Psoas muscle (tissue), 7 donors: ENCODE measurements at regions not wholly inside any gene's neighbourhood (a gene's known extent, or its start where the extent isn't known, plus 50 kb on each side); places are given as distances from the start of the nearest gene placed in this dataset.

ENCODE experiments used
- ATAC-seq, 4 donors: fragments of 200-7000 bp; cut with Tn5 transposase; one replicate each; pipeline ENCODE4 v1.9.1; 2020; ENCODE audit warnings: moderate library complexity in 3 of 4, mild to moderate bottlenecking in 2 of 4
- DNase-seq, 2 donors: peaks; one replicate each; pipeline ENCODE4 v3.0.0-alpha.2; 2020
- H3K27ac ChIP-seq: fragments of 200-600 bp; one replicate; pipeline ENCODE4 v1.8.0; 2022
- H3K27me3 ChIP-seq, 3 donors: fragments of 200-600 bp in 1 of 3; one replicate each; pipeline versions ENCODE4 v1.6.1 to v1.8.0; 2013 to 2022; ENCODE audit warnings: low read length in 2 of 3, mild to moderate bottlenecking in 2 of 3, moderate library complexity in 1 of 3; ENCODE audit not compliant: insufficient read depth in 3 of 3
- H3K36me3 ChIP-seq, 2 donors: fragments of 200-600 bp in 1 of 2; one replicate each; pipeline versions ENCODE4 v1.6.1 to v1.8.0; 2013 to 2022; ENCODE audit warnings: low read depth in 1 of 2, mild to moderate bottlenecking in 1 of 2, moderate library complexity in 1 of 2; ENCODE audit not compliant: insufficient read depth in 1 of 2
- H3K4me1 ChIP-seq: fragments of 200-600 bp; one replicate; pipeline ENCODE4 v1.8.0; 2022
- H3K4me3 ChIP-seq: fragments of 200-600 bp; one replicate; pipeline ENCODE4 v1.8.0; 2022; ENCODE audit warnings: mild to moderate bottlenecking
- H3K9me3 ChIP-seq: fragments of 200-600 bp; one replicate; pipeline ENCODE4 v1.8.0; 2022
- WGBS, 3 donors: extraction: QIAGEN DNeasy Blood & Tissue Kit; methylation state at CpG; one replicate each; pipeline versions ENCODE4 v1.1.6 to v1.1.7; 2013; 5-methylcytosine and 5-hydroxymethylcytosine counted together
- intact Hi-C, 2 donors: fragments of 100-400 bp; cut with DNase I; formaldehyde crosslinking; loops; one replicate each; pipeline versions ENCODE4 v1.11.0 to v1.14.2; 2022
- TF ChIP-seq, protein P1 (sequence below): fragments of 200-600 bp; IDR thresholded peaks from one replicate; pipeline ENCODE4 v1.8.0; 2022; ENCODE audit warnings: antibody characterized with exemption
- donor health status: healthy with polysubstance abuse.
- donor health status: DM: no; HTN: no; CAD: no; lungs with moderate emphysema.
- donor health status: Bipolar disorder and iron deficiency.
- donor health status: healthy.
- donor health status: DM: yes; HTN: yes; CAD: no.
- donor health status: DM: no; HTN: no; CAD: no.
- donor health status: DM: yes; HTN: yes; CAD: no.

DNA sequence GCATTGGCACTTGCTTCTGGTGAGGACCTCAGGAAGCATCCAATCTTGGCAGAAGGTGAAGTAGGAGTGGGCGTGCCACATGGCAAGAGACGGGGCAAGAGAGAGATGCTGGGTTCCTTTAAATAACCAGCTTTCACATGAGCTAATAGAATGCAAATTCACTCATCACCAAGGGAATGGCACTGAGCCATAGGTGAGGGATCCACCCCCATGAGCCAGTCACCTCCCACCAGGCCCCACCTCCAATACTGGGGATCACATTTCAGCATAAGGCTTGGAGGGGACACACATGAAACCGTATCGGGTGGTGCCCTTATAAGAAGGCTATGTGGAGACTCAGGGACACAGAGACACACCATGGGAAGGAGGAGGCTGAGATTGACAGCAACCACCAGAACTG lies 140.0 kb upstream of the MSX1 start:
- H3K36me3 ChIP-seq, result no peaks in the 10 kb centered on the region
- no peaks in the 10 kb centered on the region for H3K4me1 ChIP-seq
- no peak overlapping the region for H3K4me3 ChIP-seq
- 50 to 53% (median 50%) methylated on average over 4 of the region's 4 CpGs for WGBS, 3 donors
- no peak for DNase-seq
- no peak overlapping the region for H3K27ac ChIP-seq
- ATAC-seq, result no peak
- H3K9me3 ChIP-seq, result no peaks in the 10 kb centered on the region
- TF ChIP-seq, protein P1, sequence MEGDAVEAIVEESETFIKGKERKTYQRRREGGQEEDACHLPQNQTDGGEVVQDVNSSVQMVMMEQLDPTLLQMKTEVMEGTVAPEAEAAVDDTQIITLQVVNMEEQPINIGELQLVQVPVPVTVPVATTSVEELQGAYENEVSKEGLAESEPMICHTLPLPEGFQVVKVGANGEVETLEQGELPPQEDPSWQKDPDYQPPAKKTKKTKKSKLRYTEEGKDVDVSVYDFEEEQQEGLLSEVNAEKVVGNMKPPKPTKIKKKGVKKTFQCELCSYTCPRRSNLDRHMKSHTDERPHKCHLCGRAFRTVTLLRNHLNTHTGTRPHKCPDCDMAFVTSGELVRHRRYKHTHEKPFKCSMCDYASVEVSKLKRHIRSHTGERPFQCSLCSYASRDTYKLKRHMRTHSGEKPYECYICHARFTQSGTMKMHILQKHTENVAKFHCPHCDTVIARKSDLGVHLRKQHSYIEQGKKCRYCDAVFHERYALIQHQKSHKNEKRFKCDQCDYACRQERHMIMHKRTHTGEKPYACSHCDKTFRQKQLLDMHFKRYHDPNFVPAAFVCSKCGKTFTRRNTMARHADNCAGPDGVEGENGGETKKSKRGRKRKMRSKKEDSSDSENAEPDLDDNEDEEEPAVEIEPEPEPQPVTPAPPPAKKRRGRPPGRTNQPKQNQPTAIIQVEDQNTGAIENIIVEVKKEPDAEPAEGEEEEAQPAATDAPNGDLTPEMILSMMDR, result no peak
- intact Hi-C loops, result no loop called here
- H3K27me3 ChIP-seq, result no peaks in the 10 kb centered on the region

DNA sequence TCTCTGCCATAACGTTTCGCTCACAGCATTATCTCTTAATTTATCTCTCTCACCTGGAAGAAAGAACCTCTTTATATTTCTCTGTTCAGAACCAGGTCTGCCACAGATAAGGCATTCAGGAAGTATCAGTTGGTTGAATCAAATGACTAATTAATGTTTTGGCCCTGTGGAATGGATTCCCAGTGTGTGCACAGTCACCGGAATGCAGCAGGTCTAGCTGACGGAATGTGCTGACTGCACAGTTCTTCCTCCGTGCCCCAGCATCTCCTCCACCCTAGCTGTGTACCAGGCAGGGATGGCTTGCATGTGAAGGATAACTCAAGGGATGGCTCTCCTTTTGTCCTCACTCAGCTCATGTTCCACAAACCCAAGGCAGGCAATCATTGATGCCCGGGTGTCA lies 141.8 kb upstream of the MSX1 start:
- no peak for DNase-seq
- TF ChIP-seq, protein P1, result no peak
- no peaks in the 10 kb centered on the region for H3K36me3 ChIP-seq
- H3K4me3 ChIP-seq, result no peak overlapping the region
- no peak overlapping the region for H3K27ac ChIP-seq
- ATAC-seq, result no peak
- no peaks in the 10 kb centered on the region for H3K4me1 ChIP-seq
- no peaks in the 10 kb centered on the region for H3K27me3 ChIP-seq
- intact Hi-C loops, result no loop called here
- no peaks in the 10 kb centered on the region for H3K9me3 ChIP-seq
- 70 to 86% (median 83%) methylated on average over 6 of the region's 6 CpGs for WGBS, 3 donors

DNA sequence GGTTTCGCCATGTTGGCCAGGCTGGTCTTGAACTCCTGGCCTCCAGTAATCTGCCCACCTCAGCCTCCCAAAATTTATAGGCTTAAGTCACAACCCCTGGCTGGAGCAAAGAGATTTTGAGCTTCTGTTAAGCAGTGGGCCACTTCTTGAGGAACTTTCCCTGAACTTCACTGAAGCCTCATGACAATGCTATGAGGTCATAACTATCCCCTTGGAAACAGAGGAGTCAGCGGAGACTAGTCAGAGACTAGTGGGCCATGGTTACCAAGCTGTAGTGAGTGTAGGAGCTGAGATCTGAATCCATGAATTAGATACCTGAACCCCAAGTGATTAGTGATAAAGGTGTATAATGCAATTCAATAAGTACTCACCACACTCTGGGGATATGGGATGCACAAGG lies 145.1 kb upstream of the MSX1 start:
- H3K4me3 ChIP-seq, result no peak overlapping the region
- no peak overlapping the region for H3K27ac ChIP-seq
- H3K9me3 ChIP-seq, result no peaks in the 10 kb centered on the region
- intact Hi-C loops, result no loop called here
- TF ChIP-seq, protein P1, result no peak
- no peaks in the 10 kb centered on the region for H3K36me3 ChIP-seq
- 93 to 98% (median 94%) methylated on average over 2 of the region's 2 CpGs for WGBS, 3 donors
- ATAC-seq (no peak), DNase-seq (no peak)
- H3K27me3 ChIP-seq, result no peaks in the 10 kb centered on the region
- H3K4me1 ChIP-seq, result no peaks in the 10 kb centered on the region

DNA sequence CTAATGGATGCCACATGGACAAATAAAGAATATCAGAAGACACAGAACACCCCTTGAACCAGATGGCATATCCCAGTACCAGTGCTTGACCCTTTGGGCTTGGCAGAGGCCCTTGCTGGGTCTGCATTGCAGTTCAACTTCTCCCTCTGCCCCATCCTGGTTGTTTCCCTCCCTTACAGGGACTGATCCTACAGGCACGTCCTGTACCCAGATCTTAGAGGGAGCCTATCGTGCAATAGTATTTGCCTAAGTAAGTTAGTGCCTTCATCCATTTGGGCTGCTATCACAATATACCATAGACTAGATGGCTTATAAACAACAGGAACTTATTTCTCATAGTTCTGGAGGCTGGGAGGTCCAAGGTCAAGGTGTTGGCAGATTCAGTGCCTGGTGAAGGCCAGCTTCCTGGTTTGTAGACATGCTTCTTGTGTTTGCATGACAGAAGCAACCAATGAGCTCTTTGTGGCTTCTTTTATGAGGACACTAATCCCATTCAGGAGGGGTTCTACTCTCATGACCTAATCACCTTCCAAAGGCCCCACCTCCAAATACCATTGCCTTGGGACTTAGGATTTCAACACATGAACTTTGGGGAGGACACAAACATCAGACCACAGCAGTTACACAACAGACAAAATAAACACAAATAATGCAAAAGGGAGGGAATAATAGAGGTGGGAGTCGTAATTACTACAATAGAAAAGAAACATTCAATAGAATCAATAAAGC lies 146.5 kb upstream of the MSX1 start:
- TF ChIP-seq, protein P1, result no peak
- Histone ChIP-seq H3K27ac (no peak overlapping the region), H3K27me3 (no peaks in the 10 kb centered on the region), H3K9me3 (no peaks in the 10 kb centered on the region), H3K36me3 (no peaks in the 10 kb centered on the region), H3K4me3 (no peak overlapping the region), H3K4me1 (no peaks in the 10 kb centered on the region)
- intact Hi-C loops, result no loop called here
- DNase-seq (no peak), ATAC-seq (no peak)
- WGBS, 3 donors, result 86 to 97% (median 95%) methylated on average over 3 of the region's 3 CpGs

DNA sequence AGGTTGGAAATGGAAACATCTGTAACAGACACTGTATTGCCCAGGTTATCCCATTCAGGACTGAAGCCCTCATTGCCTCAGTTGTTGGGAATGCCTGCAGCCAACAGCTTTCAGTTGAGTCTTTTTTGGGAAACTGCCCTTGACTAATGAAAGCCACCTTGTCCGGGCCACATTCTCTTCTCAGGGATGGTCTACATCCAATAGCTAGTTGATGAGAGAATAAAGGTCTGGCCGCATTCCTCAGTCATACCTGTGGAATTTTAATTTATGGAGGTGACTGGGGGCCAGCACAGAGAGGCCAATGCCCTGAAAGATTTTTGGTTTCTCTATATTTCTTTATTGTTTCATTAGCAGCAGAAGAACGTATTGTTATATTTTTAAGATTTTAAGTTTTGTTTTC lies 147.6 kb upstream of the MSX1 start:
- H3K36me3 ChIP-seq, result no peaks in the 10 kb centered on the region
- no peaks in the 10 kb centered on the region for H3K4me1 ChIP-seq
- no peak for DNase-seq
- 74 to 77% (median 76%) methylated on average over 3 of the region's 3 CpGs for WGBS, 3 donors
- intact Hi-C loops, result no loop called here
- no peak overlapping the region for H3K27ac ChIP-seq
- H3K27me3 ChIP-seq, result no peaks in the 10 kb centered on the region
- TF ChIP-seq, protein P1, result no peak
- no peaks in the 10 kb centered on the region for H3K9me3 ChIP-seq
- no peak for ATAC-seq
- no peak overlapping the region for H3K4me3 ChIP-seq
